ENCODE measurements at regions not wholly inside any gene's neighbourhood (a gene's known extent, or its start where the extent isn't known, plus 50 kb on each side); places are given as distances from the start of the nearest gene placed in this dataset.
"Not testable (repeated sequence)": the region's sequence is repeated elsewhere in the genome, so short reads cannot be mapped to it uniquely, and the experiment has no call there.

DNA sequence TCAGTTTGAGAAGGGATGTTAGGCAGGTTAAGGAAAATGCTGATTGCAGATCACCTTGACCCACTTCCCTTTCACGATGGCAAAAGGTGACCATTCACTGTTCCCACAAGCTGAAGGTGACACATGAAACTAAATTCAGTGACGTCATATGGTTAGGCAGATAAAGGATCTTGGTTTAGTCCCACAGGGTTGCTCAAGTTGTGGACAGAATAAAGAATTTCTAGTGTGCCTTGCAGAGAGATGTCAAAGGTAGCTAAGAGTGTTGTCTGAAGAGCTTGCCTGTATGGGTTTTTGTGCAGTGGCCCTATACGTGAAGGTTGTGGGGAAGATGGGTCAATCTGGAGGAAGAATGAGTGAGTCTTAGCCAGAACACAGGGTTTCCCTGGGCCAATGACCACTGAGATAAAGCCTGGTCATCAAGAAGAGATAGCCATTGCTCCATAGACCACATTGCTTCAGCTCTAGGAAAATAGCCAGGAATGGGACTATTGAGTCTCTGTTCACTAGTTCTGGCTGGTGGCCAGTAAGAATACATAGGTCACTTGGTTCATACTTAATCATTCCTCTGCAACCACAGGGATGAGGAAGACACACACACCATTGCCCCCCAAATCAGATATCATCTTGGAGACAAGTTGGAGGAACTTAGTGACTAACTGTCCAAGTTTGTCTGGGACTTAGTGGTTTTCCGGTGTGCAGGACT, 148.5 kb upstream of the ATXN1 start:
- ChIA-PET POLR2A (no interaction called here), CTCF (no interaction called here)
- no peak for ATAC-seq
- Mint-ChIP-seq H3K36me3 (ENCODE audit: low read depth) (no peaks in the 10 kb centered on the region), H3K27ac (no peak overlapping the region), H3K4me3 (no peak overlapping the region), H3K9me3 (ENCODE audit: insufficient read depth) (no peaks in the 10 kb centered on the region), H3K27me3 (ENCODE audit: low read depth) (peaks cover 5% of the 10 kb centered on the region), H3K4me1 (ENCODE audit: low read depth) (no peaks in the 10 kb centered on the region)
- DNase-seq = no peak

DNA sequence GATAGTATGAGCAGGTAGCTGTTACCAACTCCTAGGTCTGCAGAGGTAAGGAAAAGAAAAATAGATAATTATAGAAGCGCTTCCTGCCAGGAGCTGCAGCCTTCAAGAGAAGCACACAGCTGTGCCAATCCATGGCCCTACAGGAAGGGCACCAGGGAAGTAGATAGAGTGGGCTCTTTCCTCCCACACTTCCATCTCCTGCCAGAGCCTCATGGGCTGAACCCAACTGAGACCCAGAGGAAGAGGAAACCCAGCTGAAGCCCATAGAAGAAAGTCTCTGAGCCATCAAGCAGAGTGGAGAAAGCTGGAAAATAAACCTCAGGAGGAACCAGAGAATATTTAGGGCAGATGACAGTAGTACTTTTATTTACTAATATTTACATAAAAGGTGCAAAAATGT, 146.7 kb upstream of the ATXN1 start:
- CTCF ChIA-PET = no interaction called here
- Mint-ChIP-seq H3K4me3 (no peak overlapping the region), H3K9me3 (ENCODE audit: insufficient read depth) (no peaks in the 10 kb centered on the region), H3K27me3 (ENCODE audit: low read depth) (peaks cover 9% of the 10 kb centered on the region), H3K4me1 (ENCODE audit: low read depth) (no peaks in the 10 kb centered on the region), H3K36me3 (ENCODE audit: low read depth) (no peaks in the 10 kb centered on the region), H3K27ac (no peak overlapping the region)
- ATAC-seq (no peak), DNase-seq (no peak)
- POLR2A ChIA-PET = no interaction called here

DNA sequence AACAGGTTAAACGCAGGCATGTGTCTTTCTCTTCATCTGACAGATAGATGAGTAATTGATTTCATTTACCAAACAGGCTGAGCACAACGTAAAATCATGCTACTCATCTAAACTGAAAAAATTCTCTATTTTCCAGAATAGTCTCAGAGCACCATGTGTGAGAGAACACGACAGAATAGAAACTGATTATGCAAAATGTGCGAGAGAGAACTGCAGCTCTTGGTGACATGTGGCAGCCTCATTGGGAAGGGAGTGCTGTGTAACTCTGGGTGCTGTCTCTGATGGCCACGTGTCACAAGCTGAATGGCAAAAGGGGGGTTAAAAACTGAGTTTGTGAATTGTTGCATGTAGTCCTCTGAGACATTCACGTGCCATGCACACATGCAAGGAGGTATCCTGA, 143.7 kb upstream of the ATXN1 start:
- ChIA-PET POLR2A (no interaction called here), CTCF (interaction anchor here (0.7 kb wide), 1 partner anchor 36 kb away, joined by 3 read pairs; no protein-coding TSS in a partner anchor)
- Mint-ChIP-seq H3K27me3 (ENCODE audit: low read depth) (peaks cover 7% of the 10 kb centered on the region), H3K27ac (no peak overlapping the region), H3K4me1 (ENCODE audit: low read depth) (no peaks in the 10 kb centered on the region), H3K9me3 (ENCODE audit: insufficient read depth) (no peaks in the 10 kb centered on the region), H3K36me3 (ENCODE audit: low read depth) (no peaks in the 10 kb centered on the region), H3K4me3 (no peak overlapping the region)
- ATAC-seq (no peak), DNase-seq (no peak)

DNA sequence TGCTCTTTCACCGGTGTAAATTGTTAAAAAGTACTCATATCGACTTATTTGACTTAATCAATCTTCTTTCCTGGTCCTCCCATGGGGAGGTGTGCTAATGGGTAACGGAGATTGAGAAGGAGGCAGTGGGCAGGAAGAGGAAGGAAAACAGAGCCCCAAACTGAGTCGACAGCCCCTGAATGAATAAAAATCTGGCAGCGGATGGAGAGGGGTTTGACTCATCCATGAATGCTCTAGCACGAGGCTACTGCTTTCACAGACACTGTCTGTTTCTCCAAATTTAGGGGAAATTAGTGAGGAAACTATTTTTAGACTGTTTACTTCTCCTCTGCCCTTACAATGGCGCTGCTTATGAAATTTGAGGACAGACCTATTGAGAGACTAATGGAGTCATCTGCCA, 142.2 kb upstream of the ATXN1 start:
- POLR2A ChIA-PET = interaction anchor here (0.6 kb wide), 1 partner anchor 192 kb away, joined by 3 read pairs; no protein-coding TSS in a partner anchor
- ATAC-seq = no peak

DNA sequence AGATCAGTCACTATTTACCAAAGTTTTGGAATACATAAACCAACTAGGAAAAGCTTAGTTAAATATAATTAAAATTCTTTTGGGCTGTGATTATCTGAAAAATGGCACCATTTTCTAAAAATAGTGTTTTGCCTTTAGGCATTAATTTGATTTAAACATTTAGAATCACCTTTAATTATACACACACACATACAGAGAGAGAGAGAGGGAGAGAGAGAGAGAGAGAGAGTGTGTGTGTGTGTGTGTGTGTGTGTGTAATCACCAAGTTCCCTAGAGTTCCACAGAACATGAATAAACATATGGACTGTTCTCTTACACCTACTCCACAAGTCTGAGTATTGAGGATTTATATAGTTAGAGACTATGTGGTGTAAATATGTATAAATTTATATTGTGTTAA, 141.2 kb upstream of the ATXN1 start:
- no peaks in the 10 kb centered on the region for H3K4me1 Mint-ChIP-seq (ENCODE audit: low read depth)
- no peaks in the 10 kb centered on the region for H3K9me3 Mint-ChIP-seq (ENCODE audit: insufficient read depth)
- DNase-seq = no peak
- H3K27ac Mint-ChIP-seq = no peak overlapping the region
- ATAC-seq = no peak
- H3K4me3 Mint-ChIP-seq = no peak overlapping the region
- POLR2A ChIA-PET = no interaction called here
- CTCF ChIA-PET = no interaction called here
- H3K27me3 Mint-ChIP-seq (ENCODE audit: low read depth) = peaks cover 13% of the 10 kb centered on the region
- H3K36me3 Mint-ChIP-seq (ENCODE audit: low read depth) = no peaks in the 10 kb centered on the region

More for the DNA sequence above, 142.2 kb upstream of the ATXN1 start:
- H3K27me3 Mint-ChIP-seq (ENCODE audit: low read depth) = peaks cover 13% of the 10 kb centered on the region
- H3K4me1 Mint-ChIP-seq (ENCODE audit: low read depth) = no peaks in the 10 kb centered on the region
- no peak overlapping the region for H3K4me3 Mint-ChIP-seq
- H3K36me3 Mint-ChIP-seq (ENCODE audit: low read depth) = no peaks in the 10 kb centered on the region
- CTCF ChIA-PET = no interaction called here
- no peak overlapping the region for H3K27ac Mint-ChIP-seq
- no peak for DNase-seq
- H3K9me3 Mint-ChIP-seq (ENCODE audit: insufficient read depth) = no peaks in the 10 kb centered on the region

DNA sequence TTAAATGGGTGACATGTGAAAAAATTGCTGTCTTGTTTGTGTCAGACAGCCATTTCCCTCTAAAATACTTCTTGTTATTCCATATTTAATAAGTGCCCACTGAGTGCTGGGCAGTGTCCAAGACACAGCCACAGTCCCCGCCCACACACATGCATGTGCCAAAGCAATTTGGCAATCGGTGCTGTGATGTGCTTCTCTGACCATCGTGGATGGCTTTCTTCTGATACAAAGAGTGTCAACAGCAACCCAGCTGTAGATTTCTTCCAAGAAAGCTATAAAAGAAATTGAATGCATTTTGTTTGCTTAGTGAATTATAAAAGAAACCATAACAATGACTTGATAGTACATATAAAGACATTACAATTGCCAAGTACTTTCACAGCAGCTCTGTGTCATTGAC, 140.5 kb upstream of the ATXN1 start:
- ChIA-PET POLR2A (no interaction called here), CTCF (no interaction called here)
- Mint-ChIP-seq H3K4me1 (ENCODE audit: low read depth) (no peaks in the 10 kb centered on the region), H3K4me3 (no peak overlapping the region), H3K36me3 (ENCODE audit: low read depth) (no peaks in the 10 kb centered on the region), H3K27me3 (ENCODE audit: low read depth) (peaks cover 13% of the 10 kb centered on the region), H3K9me3 (ENCODE audit: insufficient read depth) (no peaks in the 10 kb centered on the region), H3K27ac (no peak overlapping the region)
- no peak for DNase-seq
- ATAC-seq = no peak

DNA sequence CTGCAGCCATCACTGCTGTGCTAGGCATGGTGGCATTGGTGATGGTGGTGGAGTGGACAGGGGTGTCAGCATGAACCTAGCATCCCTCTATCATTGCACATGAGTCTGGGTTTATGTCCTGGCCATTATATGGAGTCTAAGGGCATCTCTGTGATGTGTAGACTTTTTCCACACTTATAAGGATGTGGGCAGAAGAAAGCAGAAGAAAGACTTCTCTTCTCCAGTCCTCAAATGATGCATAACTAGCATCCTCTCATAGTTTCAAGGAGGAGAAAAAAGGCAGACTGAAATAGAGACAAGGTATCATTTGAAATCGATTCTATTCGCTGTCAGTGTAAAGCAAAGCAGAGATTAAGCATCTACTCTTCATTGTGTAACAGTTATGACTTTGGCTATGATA, 140.0 kb upstream of the ATXN1 start:
- Mint-ChIP-seq H3K27me3 (ENCODE audit: low read depth) (peaks cover 13% of the 10 kb centered on the region), H3K9me3 (ENCODE audit: insufficient read depth) (no peaks in the 10 kb centered on the region), H3K27ac (no peak overlapping the region), H3K4me1 (ENCODE audit: low read depth) (no peaks in the 10 kb centered on the region), H3K36me3 (ENCODE audit: low read depth) (no peaks in the 10 kb centered on the region), H3K4me3 (no peak overlapping the region)
- DNase-seq (no peak), ATAC-seq (no peak)
- POLR2A ChIA-PET = no interaction called here
- CTCF ChIA-PET = no interaction called here

DNA sequence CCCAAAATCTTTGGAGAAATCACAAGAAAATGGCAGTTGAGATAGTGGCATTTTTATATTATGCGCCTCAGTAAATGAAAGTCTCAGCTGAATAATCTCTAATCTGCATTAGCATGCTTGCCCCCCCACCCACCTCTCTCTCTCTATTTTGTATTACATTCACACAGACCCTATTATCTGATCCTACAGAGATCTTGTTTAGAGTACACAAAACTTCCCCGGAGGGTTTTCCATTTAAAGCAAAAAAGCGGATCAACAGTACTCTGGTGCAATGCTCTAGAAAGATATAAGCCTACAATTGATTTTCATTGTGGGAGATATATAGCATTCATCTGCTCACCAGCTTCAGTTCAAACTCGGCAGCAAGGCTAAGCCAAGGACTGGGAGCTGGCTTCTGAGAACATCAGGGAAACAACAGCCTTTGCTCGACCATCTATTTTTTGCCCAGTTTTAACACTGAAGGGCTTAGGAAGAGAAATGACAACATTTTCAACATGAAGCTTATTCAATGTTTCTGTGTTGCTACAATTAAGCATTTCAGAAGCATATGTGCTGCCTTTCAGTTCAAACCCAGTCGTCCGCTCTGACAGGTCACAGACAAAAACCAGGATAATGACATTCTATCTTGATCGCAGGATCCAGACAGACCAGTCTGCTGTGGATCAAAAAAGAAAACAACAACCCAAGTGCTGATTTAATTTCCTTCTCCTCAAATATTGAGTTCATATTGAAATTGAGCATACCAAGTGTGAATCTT, 137.6 kb upstream of the ATXN1 start:
- POLR2A ChIA-PET = no interaction called here
- Mint-ChIP-seq H3K9me3 (ENCODE audit: insufficient read depth) (peaks cover 3% of the 10 kb centered on the region), H3K36me3 (ENCODE audit: low read depth) (no peaks in the 10 kb centered on the region), H3K27me3 (ENCODE audit: low read depth) (peaks cover 6% of the 10 kb centered on the region), H3K4me3 (no peak overlapping the region), H3K4me1 (ENCODE audit: low read depth) (no peaks in the 10 kb centered on the region), H3K27ac (no peak overlapping the region)
- no peak for ATAC-seq
- no peak for DNase-seq
- CTCF ChIA-PET = no interaction called here

DNA sequence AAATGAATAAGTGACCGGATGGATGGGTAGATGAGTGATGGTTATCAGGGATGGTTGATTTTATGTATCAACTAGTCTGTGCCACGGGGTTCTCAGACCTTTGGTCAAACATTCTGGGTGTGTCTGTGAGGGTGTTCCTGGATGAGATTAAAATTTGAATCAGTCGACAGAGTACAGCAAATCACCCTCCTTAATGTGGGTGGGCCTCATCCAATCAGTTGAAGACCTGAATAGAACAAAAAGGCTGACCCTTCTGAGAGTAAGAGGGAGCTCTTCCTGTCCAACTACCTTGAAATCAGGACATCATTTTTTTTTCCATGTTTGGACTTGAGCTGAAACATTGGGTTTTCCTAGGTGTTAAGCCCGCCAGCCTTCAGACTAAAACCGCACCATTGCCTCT, 136.4 kb upstream of the ATXN1 start:
- POLR2A ChIA-PET = no interaction called here
- CTCF ChIA-PET = no interaction called here

DNA sequence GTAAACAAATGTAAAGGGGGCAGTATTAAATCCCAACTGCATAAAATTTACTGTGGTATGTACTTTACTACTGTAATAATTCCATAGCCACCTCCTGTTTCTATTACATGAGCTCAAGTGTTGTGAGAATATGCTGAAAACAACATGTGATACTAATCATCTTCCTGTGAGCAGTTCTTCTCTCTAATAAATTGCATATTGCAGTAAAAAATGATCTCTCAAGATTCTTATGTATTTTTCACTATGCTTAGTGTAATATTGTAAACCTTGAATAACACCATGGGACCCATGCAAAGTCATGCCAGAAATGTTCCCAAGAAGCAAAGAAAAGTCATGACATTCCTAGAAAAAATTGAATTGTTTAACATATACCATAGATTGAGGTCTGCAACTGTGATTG, 133.0 kb upstream of the ATXN1 start:
- H3K27me3 Mint-ChIP-seq (ENCODE audit: low read depth) = peaks cover 6% of the 10 kb centered on the region
- no peak overlapping the region for H3K4me3 Mint-ChIP-seq
- no peak for DNase-seq
- H3K9me3 Mint-ChIP-seq (ENCODE audit: insufficient read depth) = peaks cover 3% of the 10 kb centered on the region
- ChIA-PET CTCF (no interaction called here), POLR2A (no interaction called here)
- no peak for ATAC-seq
- H3K36me3 Mint-ChIP-seq (ENCODE audit: low read depth) = no peaks in the 10 kb centered on the region
- H3K4me1 Mint-ChIP-seq (ENCODE audit: low read depth) = no peaks in the 10 kb centered on the region
- no peak overlapping the region for H3K27ac Mint-ChIP-seq

More for the DNA sequence above, 136.4 kb upstream of the ATXN1 start:
- peaks cover 3% of the 10 kb centered on the region for H3K9me3 Mint-ChIP-seq (ENCODE audit: insufficient read depth)
- H3K4me1 Mint-ChIP-seq (ENCODE audit: low read depth) = no peaks in the 10 kb centered on the region
- DNase-seq (no peak), ATAC-seq (no peak)
- peaks cover 6% of the 10 kb centered on the region for H3K27me3 Mint-ChIP-seq (ENCODE audit: low read depth)
- H3K4me3 Mint-ChIP-seq = no peak overlapping the region
- no peaks in the 10 kb centered on the region for H3K36me3 Mint-ChIP-seq (ENCODE audit: low read depth)
- H3K27ac Mint-ChIP-seq = no peak overlapping the region

DNA sequence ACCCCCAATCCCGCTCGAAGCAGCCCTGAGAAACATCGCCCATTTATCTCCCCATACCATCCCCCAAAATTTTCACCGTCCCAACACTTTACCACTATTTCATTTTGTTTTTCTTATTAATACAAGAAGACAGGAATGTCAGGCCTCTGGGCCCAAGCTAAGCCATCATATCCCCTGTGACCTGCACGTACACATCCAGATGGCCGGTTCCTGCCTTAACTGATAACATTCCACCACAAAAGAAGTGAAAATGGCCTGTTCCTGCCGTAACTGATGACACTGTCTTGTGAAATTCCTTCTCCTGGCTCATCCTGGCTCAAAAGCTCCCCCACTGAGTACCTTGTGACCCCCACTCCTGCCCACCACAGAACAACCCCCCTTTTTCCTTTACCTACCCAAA, 129.8 kb upstream of the ATXN1 start:
- H3K4me1 Mint-ChIP-seq (ENCODE audit: low read depth); POLR2A ChIA-PET; H3K27me3 Mint-ChIP-seq (ENCODE audit: low read depth); H3K9me3 Mint-ChIP-seq (ENCODE audit: insufficient read depth); CTCF ChIA-PET; DNase-seq; H3K4me3 Mint-ChIP-seq; ATAC-seq; H3K27ac Mint-ChIP-seq; H3K36me3 Mint-ChIP-seq (ENCODE audit: low read depth): not testable (repeated sequence)

DNA sequence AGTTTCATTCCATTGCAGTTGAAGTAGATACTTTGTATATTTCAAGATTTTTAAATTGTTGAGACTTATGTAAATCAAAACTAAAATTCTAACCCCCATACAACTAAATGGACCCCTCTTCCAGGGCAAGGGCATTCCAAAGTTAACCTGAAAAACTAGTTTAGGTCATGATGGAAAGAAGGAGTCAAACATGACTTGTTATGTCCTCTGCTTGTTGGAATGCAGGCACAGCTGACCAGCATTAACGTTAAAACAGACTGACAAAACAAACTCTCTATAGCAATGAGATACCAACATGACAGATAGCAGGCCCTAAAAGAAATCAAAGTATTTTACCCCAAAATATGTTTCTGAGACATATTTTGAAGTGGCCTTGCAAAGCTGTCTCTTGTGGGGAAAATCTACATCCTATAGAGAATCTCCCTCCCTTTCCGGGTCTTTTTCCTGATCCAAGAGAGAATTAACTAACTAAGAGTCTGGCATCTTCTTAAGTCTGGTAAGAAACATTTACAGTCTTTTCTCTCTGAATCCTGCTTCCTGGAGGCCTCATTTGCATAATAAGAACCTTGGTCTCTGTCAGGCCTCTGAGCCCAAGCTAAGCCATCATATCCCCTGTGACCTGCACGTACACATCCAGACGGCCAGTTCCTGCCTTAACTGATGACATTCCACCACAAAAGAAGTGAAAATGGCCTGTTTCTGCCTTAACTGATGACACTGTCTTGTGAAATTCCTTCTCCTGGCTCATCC, 124.3 kb upstream of the ATXN1 start:
- no peak for ATAC-seq
- no peaks in the 10 kb centered on the region for H3K9me3 Mint-ChIP-seq (ENCODE audit: insufficient read depth)
- H3K27ac Mint-ChIP-seq = no peak overlapping the region
- POLR2A ChIA-PET = no interaction called here
- no peaks in the 10 kb centered on the region for H3K4me1 Mint-ChIP-seq (ENCODE audit: low read depth)
- no peak overlapping the region for H3K4me3 Mint-ChIP-seq
- CTCF ChIA-PET = no interaction called here
- DNase-seq = no peak
- peaks cover 25% of the 10 kb centered on the region for H3K27me3 Mint-ChIP-seq (ENCODE audit: low read depth)
- H3K36me3 Mint-ChIP-seq (ENCODE audit: low read depth) = no peaks in the 10 kb centered on the region

All from activated CD8-positive, alpha-beta T cell treated with anti-CD3 and anti-CD28 coated beads, Interleukin-2, amount 10 ng/mL, durations not matched to agents 7 days and 5 days (primary cell).